ENCODE measurements at regions not wholly inside any gene's neighbourhood (a gene's known extent, or its start where the extent isn't known, plus 50 kb on each side); places are given as distances from the start of the nearest gene placed in this dataset.

GRCh38 chr1:5110508-5110907, 456.1 kb downstream of the AJAP1 start:
- Histone ChIP-seq H3K27me3 (no peaks in the 10 kb centered on the region), H3K36me3 (no peaks in the 10 kb centered on the region), H3K4me1 (no peaks in the 10 kb centered on the region), H3K9me3 (no peaks in the 10 kb centered on the region), H3K4me3 (no peak overlapping the region), H3K27ac (no peak overlapping the region)
- DNase-seq (ENCODE audit: low spot score in 2 of 2): no peak
- TF ChIP-seq POLR2A (IDR thresholded peaks at IDR 0.05) (no peak), POLR2AphosphoS5 (IDR thresholded peaks at IDR 0.05) (no peak), CTCF (IDR thresholded peaks at IDR 0.05) (no peak)
- intact Hi-C loops (cut with DNase I; ENCODE audit: low total_unique reads): no loop called here

GRCh38 chr1:5109633-5110032, 455.2 kb downstream of the AJAP1 start:
- no peaks in the 10 kb centered on the region for H3K27me3 ChIP-seq
- H3K9me3 ChIP-seq: no peaks in the 10 kb centered on the region
- TF ChIP-seq POLR2AphosphoS5 (IDR thresholded peaks at IDR 0.05): no peak
- no peak for TF ChIP-seq CTCF (IDR thresholded peaks at IDR 0.05)
- TF ChIP-seq POLR2A (IDR thresholded peaks at IDR 0.05): no peak
- DNase-seq (ENCODE audit: low spot score in 2 of 2): no peak
- H3K27ac ChIP-seq: no peak overlapping the region
- H3K36me3 ChIP-seq: no peaks in the 10 kb centered on the region
- H3K4me1 ChIP-seq: no peaks in the 10 kb centered on the region
- no peak overlapping the region for H3K4me3 ChIP-seq
- intact Hi-C loops (cut with DNase I; ENCODE audit: low total_unique reads): no loop called here

- no peak overlapping the region for H3K4me3 ChIP-seq
- intact Hi-C loops (cut with DNase I; ENCODE audit: low total_unique reads): no loop called here
Measured at GRCh38 chr1:5108740-5109139, 454.3 kb downstream of the AJAP1 start.

GRCh38 chr1:5105744-5106143, 451.3 kb downstream of the AJAP1 start:
- Histone ChIP-seq H3K4me1 (no peaks in the 10 kb centered on the region), H3K27ac (no peak overlapping the region), H3K27me3 (no peaks in the 10 kb centered on the region), H3K9me3 (no peaks in the 10 kb centered on the region), H3K4me3 (no peak overlapping the region), H3K36me3 (no peaks in the 10 kb centered on the region)
- DNase-seq (ENCODE audit: low spot score in 2 of 2): no peak
- intact Hi-C loops (cut with DNase I; ENCODE audit: low total_unique reads): no loop called here
- TF ChIP-seq CTCF (IDR thresholded peaks at IDR 0.05): no peak
- no peak for TF ChIP-seq POLR2A (IDR thresholded peaks at IDR 0.05)
- no peak for TF ChIP-seq POLR2AphosphoS5 (IDR thresholded peaks at IDR 0.05)

More at GRCh38 chr1:5108740-5109139, 454.3 kb downstream of the AJAP1 start:
- no peak for TF ChIP-seq POLR2A (IDR thresholded peaks at IDR 0.05)
- no peak for TF ChIP-seq CTCF (IDR thresholded peaks at IDR 0.05)
- no peak for TF ChIP-seq POLR2AphosphoS5 (IDR thresholded peaks at IDR 0.05)
- Histone ChIP-seq H3K4me1 (no peaks in the 10 kb centered on the region), H3K9me3 (no peaks in the 10 kb centered on the region), H3K27me3 (no peaks in the 10 kb centered on the region), H3K36me3 (no peaks in the 10 kb centered on the region), H3K27ac (no peak overlapping the region)
- DNase-seq (ENCODE audit: low spot score in 2 of 2): no peak

- Histone ChIP-seq H3K36me3 (no peaks in the 10 kb centered on the region), H3K9me3 (no peaks in the 10 kb centered on the region), H3K27me3 (no peaks in the 10 kb centered on the region), H3K27ac (no peak overlapping the region), H3K4me3 (no peak overlapping the region), H3K4me1 (no peaks in the 10 kb centered on the region)
- no peak for TF ChIP-seq CTCF (IDR thresholded peaks at IDR 0.05)
- no peak for TF ChIP-seq POLR2A (IDR thresholded peaks at IDR 0.05)
- no peak for TF ChIP-seq POLR2AphosphoS5 (IDR thresholded peaks at IDR 0.05)
- no peak for DNase-seq (ENCODE audit: low spot score in 2 of 2)
- intact Hi-C loops (cut with DNase I; ENCODE audit: low total_unique reads): no loop called here
Measured at GRCh38 chr1:5099558-5099957, 445.1 kb downstream of the AJAP1 start.

Data from breast epithelium (tissue), 4 donors.